Heart left ventricle (tissue), 13 donors: ENCODE measurements at regions not wholly inside any gene's neighbourhood (a gene's known extent, or its start where the extent isn't known, plus 50 kb on each side); places are given as distances from the start of the nearest gene placed in this dataset.

Experiments used
- POLR2A ChIP-seq, 2 donors: fragments of 450-650 bp; IDR thresholded peaks; one replicate each; pipeline ENCODE4 v1.6.1; 2017; ENCODE audit warnings: antibody characterized with exemption in 2 of 2, mild to moderate bottlenecking in 2 of 2, moderate library complexity in 2 of 2
- TF ChIP-seq, protein P1 (sequence below), 12 donors: fragments of 200-600 bp; sonication (generic) in 4 of 12; IDR thresholded peaks; one replicate each; pipeline versions ENCODE4 v1.5.0 to v1.8.0; 2018 to 2022; ENCODE audit warnings: antibody characterized with exemption in 12 of 12, mild to moderate bottlenecking in 5 of 12
- donor health status: ischemic (EF 13 %, LVEDD 7.1; RV severe dilation, severe dysfunction).
- donor health status: DM: no; HTN: yes; CAD: no.
- donor health status: DM: no; HTN: no; CAD: no.
- donor health status: ischemic (EF 25% LVEDD 6.9; RV normal size, moderate dysfunction).
- donor health status: ischemic (EF 25% LVEDD 5.7; RV mildly dilated, moderate dysfunction).
- donor health status: ischemic (EF 35%, LVEDD 5.7; RV mildly dilated, moderate dysfunction).
- donor health status: nonischemic (EF 11% LVEDD 7.7; RV severe dilation, severe dysfunction).
- donor health status: DM: yes; HTN: yes; CAD: no.
- donor health status: PGD.
- donor health status: ischemic (EF 29% LVEDD 5.4; RV normal size, mild dysfunction).
- donor health status: nonischemic (EF 23%, LVEDD 6.1; RV moderate dilation, normal function).

DNA sequence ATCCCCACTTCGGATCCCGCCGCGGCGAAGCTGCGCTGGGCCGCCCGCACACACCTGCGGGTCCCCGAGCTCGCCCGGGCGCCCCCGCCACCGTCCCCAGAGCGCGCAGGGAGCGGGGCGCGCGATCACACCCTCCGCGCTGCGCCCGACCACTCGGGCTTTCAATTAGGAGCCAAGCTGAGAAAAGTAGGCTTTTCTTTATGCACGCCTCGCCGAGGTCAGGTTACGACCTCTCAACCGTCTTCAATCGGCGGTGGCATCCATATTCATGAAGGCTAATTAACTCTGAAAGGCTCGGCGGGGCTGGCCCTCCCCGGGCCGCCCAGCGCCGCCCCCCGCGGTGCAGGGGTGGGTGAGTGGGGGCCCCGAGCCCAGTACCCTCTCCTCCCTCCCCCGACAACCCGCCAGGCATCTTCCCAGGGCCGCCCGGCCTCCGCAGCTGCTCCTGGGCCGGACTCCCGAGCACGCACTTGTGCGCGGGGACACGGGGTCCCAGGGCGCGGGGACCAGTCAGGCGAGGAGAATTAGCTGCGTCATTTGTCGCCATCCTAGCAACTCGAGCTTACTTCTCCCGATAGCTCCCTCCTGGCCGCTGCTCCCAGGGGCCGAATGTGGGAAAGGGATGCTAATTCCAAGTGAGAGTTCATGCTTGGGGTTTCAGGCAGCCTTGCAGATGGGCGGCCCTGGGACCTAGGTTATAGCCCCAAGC is 155.5 kb upstream of the LYZL2 start:
- TF ChIP-seq, protein P1, sequence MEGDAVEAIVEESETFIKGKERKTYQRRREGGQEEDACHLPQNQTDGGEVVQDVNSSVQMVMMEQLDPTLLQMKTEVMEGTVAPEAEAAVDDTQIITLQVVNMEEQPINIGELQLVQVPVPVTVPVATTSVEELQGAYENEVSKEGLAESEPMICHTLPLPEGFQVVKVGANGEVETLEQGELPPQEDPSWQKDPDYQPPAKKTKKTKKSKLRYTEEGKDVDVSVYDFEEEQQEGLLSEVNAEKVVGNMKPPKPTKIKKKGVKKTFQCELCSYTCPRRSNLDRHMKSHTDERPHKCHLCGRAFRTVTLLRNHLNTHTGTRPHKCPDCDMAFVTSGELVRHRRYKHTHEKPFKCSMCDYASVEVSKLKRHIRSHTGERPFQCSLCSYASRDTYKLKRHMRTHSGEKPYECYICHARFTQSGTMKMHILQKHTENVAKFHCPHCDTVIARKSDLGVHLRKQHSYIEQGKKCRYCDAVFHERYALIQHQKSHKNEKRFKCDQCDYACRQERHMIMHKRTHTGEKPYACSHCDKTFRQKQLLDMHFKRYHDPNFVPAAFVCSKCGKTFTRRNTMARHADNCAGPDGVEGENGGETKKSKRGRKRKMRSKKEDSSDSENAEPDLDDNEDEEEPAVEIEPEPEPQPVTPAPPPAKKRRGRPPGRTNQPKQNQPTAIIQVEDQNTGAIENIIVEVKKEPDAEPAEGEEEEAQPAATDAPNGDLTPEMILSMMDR (IDR thresholded peaks at IDR 0.05): peak in 2 of 12 donors; percentile 8 to 18
- peak in 1 of 2 donors; percentile 53 for TF ChIP-seq POLR2A (IDR thresholded peaks at IDR 0.05)
